Activated CD4-positive, alpha-beta T cell treated with anti-CD3 and anti-CD28 coated beads, Interleukin-2, amount 10 ng/mL, durations not matched to agents 24 days and 14 days (primary cell): ENCODE measurements at regions not wholly inside any gene's neighbourhood (a gene's known extent, or its start where the extent isn't known, plus 50 kb on each side); places are given as distances from the start of the nearest gene placed in this dataset.

Source experiments
- DNase-seq: peaks from one replicate; pipeline ENCODE4 v3.0.0; 2022
- H3K27ac Mint-ChIP-seq: one replicate; pipeline ENCODE4 v1.8.0; 2022; ENCODE audit warnings: mild to moderate bottlenecking, mixed read lengths
- H3K27me3 Mint-ChIP-seq: one replicate; pipeline ENCODE4 v1.8.0; 2022; ENCODE audit warnings: mixed read lengths
- H3K36me3 Mint-ChIP-seq: one replicate; pipeline ENCODE4 v1.8.0; 2022; ENCODE audit warnings: low read depth, mild to moderate bottlenecking, mixed read lengths
- H3K4me1 Mint-ChIP-seq: one replicate; pipeline ENCODE4 v1.8.0; 2021; ENCODE audit warnings: mixed read lengths
- H3K4me3 Mint-ChIP-seq: one replicate; pipeline ENCODE4 v1.8.0; 2022; ENCODE audit warnings: mild to moderate bottlenecking, moderate library complexity, mixed read lengths
- H3K9me3 Mint-ChIP-seq: one replicate; pipeline ENCODE4 v1.8.0; 2021; ENCODE audit warnings: mixed read lengths
- intact Hi-C: fragments of 100-400 bp; cut with micrococcal nuclease; formaldehyde crosslinking; loops from one replicate; pipeline ENCODE4 v1.15.1; 2023

GRCh38 chr1:95957748-95958147 lies 723.7 kb downstream of the RWDD3 start:
- H3K27ac Mint-ChIP-seq, result no peak overlapping the region
- DNase-seq, result no peak
- no peak overlapping the region for H3K4me3 Mint-ChIP-seq
- H3K27me3 Mint-ChIP-seq, result no peaks in the 10 kb centered on the region
- H3K9me3 Mint-ChIP-seq, result no peaks in the 10 kb centered on the region
- no peaks in the 10 kb centered on the region for H3K36me3 Mint-ChIP-seq
- no peaks in the 10 kb centered on the region for H3K4me1 Mint-ChIP-seq
- intact Hi-C loops, result no loop called here

GRCh38 chr1:95966866-95967265 lies 732.9 kb downstream of the RWDD3 start:
- H3K27ac Mint-ChIP-seq, result no peak overlapping the region
- peaks cover 7% of the 10 kb centered on the region for H3K9me3 Mint-ChIP-seq
- no peaks in the 10 kb centered on the region for H3K4me1 Mint-ChIP-seq
- no peak overlapping the region for H3K4me3 Mint-ChIP-seq
- H3K36me3 Mint-ChIP-seq, result no peaks in the 10 kb centered on the region
- no peaks in the 10 kb centered on the region for H3K27me3 Mint-ChIP-seq
- DNase-seq, result no peak
- intact Hi-C loops, result no loop called here

GRCh38 chr1:95974586-95974985 lies 740.6 kb downstream of the RWDD3 start:
- H3K9me3 Mint-ChIP-seq, result peaks cover under 1% of the 10 kb centered on the region
- DNase-seq, result no peak
- no peaks in the 10 kb centered on the region for H3K36me3 Mint-ChIP-seq
- intact Hi-C loops, result no loop called here
- H3K27ac Mint-ChIP-seq, result no peak overlapping the region
- no peaks in the 10 kb centered on the region for H3K27me3 Mint-ChIP-seq
- H3K4me3 Mint-ChIP-seq, result no peak overlapping the region
- no peaks in the 10 kb centered on the region for H3K4me1 Mint-ChIP-seq

DNA sequence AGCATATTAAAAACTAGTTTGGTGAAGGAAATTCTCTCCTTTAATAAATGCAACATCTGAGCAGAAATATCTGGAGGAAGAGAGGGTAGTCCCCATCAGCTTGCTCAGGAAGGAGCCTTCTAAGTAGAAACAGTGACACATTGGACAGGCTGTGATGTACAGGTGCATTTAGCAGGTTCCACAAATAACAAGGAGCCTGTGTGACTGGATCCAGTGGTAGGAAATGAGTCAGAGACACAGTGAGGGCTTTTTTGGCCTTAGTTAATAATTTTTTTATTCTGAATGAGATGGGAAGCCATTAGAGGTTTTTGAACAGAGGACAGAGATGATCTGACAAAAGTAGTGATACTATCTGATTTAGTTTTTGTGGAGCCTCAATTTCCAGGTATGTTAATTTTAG lies 738.9 kb upstream of the PTBP2 start:
- Mint-ChIP-seq H3K27ac (no peak overlapping the region), H3K36me3 (no peaks in the 10 kb centered on the region), H3K4me1 (no peaks in the 10 kb centered on the region), H3K9me3 (no peaks in the 10 kb centered on the region), H3K27me3 (no peaks in the 10 kb centered on the region), H3K4me3 (no peak overlapping the region)
- intact Hi-C loops, result no loop called here
- DNase-seq, result no peak

DNA sequence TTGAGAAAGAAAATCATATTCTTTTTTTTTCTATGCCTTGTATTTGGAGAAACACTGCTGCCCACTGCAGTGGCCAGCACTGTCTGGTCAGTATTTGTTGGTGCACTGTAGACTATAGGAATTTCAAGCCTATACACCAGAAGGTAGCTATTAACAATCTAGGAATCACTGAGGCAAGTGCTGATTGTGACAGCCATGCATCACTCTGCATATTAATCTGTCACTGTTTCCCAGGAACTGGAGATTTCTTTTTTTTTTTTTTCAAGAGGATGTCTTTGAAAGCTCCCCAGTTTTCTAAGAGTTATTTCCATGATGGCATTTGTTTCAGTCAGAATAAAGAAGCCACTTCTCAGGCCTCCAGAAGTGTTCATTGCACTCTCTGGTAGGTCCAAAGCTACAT lies 737.8 kb upstream of the PTBP2 start:
- DNase-seq, result no peak
- no peaks in the 10 kb centered on the region for H3K9me3 Mint-ChIP-seq
- intact Hi-C loops, result no loop called here
- H3K27me3 Mint-ChIP-seq, result no peaks in the 10 kb centered on the region
- no peaks in the 10 kb centered on the region for H3K4me1 Mint-ChIP-seq
- H3K4me3 Mint-ChIP-seq, result no peak overlapping the region
- no peak overlapping the region for H3K27ac Mint-ChIP-seq
- no peaks in the 10 kb centered on the region for H3K36me3 Mint-ChIP-seq

GRCh38 chr1:95984798-95985374 lies 736.7 kb upstream of the PTBP2 start:
- no peak for DNase-seq
- no peaks in the 10 kb centered on the region for H3K9me3 Mint-ChIP-seq
- no peaks in the 10 kb centered on the region for H3K27me3 Mint-ChIP-seq
- H3K4me1 Mint-ChIP-seq, result no peaks in the 10 kb centered on the region
- no peak overlapping the region for H3K27ac Mint-ChIP-seq
- intact Hi-C loops, result no loop called here
- no peak overlapping the region for H3K4me3 Mint-ChIP-seq
- no peaks in the 10 kb centered on the region for H3K36me3 Mint-ChIP-seq

DNA sequence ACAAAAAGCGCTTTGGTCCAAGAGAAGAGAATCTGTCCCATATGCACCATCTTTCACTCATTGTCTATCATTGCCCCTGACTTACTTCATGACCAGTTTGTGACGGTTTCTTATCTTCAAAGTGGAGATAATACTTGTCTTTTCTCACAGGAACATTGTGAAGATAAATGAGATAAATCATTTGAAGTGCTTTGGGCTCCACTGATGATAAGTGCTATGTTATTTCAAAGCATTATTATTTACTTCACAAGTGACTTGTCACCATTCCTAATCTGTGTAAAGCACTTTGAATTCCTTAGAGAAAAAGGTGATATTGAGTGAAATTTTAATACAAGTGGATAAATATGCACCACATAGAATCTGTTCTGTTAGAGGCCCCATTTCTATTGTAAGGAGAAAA lies 731.6 kb upstream of the PTBP2 start:
- no peak for DNase-seq
- intact Hi-C loops, result no loop called here
- Mint-ChIP-seq H3K27ac (no peak overlapping the region), H3K9me3 (no peaks in the 10 kb centered on the region), H3K4me1 (no peaks in the 10 kb centered on the region), H3K27me3 (no peaks in the 10 kb centered on the region), H3K4me3 (no peak overlapping the region), H3K36me3 (no peaks in the 10 kb centered on the region)

- H3K4me3 Mint-ChIP-seq, result no peak overlapping the region
- H3K27ac Mint-ChIP-seq, result no peak overlapping the region
- H3K36me3 Mint-ChIP-seq, result no peaks in the 10 kb centered on the region
- H3K4me1 Mint-ChIP-seq, result no peaks in the 10 kb centered on the region
- no peaks in the 10 kb centered on the region for H3K9me3 Mint-ChIP-seq
- DNase-seq, result no peak
- intact Hi-C loops, result no loop called here
- no peaks in the 10 kb centered on the region for H3K27me3 Mint-ChIP-seq
Observed at GRCh38 chr1:95991787-95992520, 729.6 kb upstream of the PTBP2 start.

GRCh38 chr1:95994643-95995042 lies 726.9 kb upstream of the PTBP2 start:
- Mint-ChIP-seq H3K4me3 (no peak overlapping the region), H3K27me3 (no peaks in the 10 kb centered on the region), H3K36me3 (no peaks in the 10 kb centered on the region), H3K9me3 (no peaks in the 10 kb centered on the region), H3K4me1 (no peaks in the 10 kb centered on the region), H3K27ac (no peak overlapping the region)
- intact Hi-C loops, result no loop called here
- no peak for DNase-seq

- H3K36me3 Mint-ChIP-seq, result no peaks in the 10 kb centered on the region
- DNase-seq, result no peak
- H3K4me3 Mint-ChIP-seq, result no peak overlapping the region
- no peaks in the 10 kb centered on the region for H3K4me1 Mint-ChIP-seq
- no peak overlapping the region for H3K27ac Mint-ChIP-seq
- intact Hi-C loops, result no loop called here
- H3K27me3 Mint-ChIP-seq, result no peaks in the 10 kb centered on the region
- H3K9me3 Mint-ChIP-seq, result peaks cover 4% of the 10 kb centered on the region
Observed at GRCh38 chr1:96002201-96002600, 719.4 kb upstream of the PTBP2 start.

- Mint-ChIP-seq H3K27ac (no peak overlapping the region), H3K4me3 (no peak overlapping the region), H3K27me3 (no peaks in the 10 kb centered on the region), H3K36me3 (no peaks in the 10 kb centered on the region), H3K4me1 (no peaks in the 10 kb centered on the region), H3K9me3 (peaks cover 4% of the 10 kb centered on the region)
- no peak for DNase-seq
- intact Hi-C loops, result no loop called here
Observed at GRCh38 chr1:96002969-96003964, 718.3 kb upstream of the PTBP2 start.

DNA sequence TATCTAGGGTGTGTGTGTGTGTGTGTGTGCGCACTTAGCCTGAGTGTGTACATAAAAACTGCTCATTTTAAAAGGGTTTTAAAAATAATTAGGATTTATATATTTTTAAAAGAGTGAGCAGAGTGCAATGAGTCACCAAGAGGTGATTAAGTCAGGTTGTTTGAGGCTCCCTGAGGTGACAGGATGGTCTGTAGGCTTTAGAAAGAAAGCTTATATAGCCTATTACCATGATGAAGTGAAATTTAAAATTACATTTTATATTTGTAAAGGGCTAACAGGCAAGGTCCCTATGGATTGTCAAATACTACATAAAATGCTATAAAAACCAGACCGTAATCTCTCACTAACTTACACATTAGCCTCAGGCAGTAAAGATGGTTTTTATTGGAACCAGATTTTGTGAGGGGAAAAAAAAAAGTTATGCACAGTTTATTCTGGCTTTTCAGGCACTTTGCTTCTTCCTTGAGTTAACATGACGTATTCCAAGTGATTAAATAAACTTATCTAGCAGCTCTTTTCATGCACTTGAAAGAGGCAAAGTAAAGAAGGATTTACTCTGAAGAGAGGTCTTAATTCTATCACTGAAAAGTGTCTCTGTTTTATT lies 711.7 kb upstream of the PTBP2 start:
- intact Hi-C loops, result no loop called here
- Mint-ChIP-seq H3K9me3 (no peaks in the 10 kb centered on the region), H3K4me1 (no peaks in the 10 kb centered on the region), H3K27ac (no peak overlapping the region), H3K27me3 (no peaks in the 10 kb centered on the region), H3K36me3 (no peaks in the 10 kb centered on the region), H3K4me3 (no peak overlapping the region)
- DNase-seq, result no peak

DNA sequence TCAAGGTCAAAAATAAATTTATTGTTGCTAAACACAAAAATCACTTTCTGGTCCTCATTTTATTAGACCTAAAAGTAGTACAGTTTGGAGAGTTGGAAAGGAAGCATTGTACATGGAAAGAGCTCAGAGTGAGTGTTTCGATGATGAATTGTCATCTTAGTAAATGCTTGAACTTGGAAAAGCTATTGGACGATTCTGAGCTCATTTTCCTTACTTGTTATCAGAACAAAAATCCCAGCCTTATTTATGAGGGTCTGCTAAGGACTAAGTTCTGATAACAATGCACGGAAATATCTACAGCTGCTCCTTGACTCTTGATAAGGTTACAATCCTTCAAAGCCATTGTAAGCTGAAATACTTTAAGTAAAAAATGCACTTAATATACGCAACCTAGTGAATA lies 710.0 kb upstream of the PTBP2 start:
- no peak overlapping the region for H3K27ac Mint-ChIP-seq
- intact Hi-C loops, result no loop called here
- no peaks in the 10 kb centered on the region for H3K27me3 Mint-ChIP-seq
- no peaks in the 10 kb centered on the region for H3K9me3 Mint-ChIP-seq
- no peaks in the 10 kb centered on the region for H3K36me3 Mint-ChIP-seq
- H3K4me1 Mint-ChIP-seq, result no peaks in the 10 kb centered on the region
- DNase-seq, result no peak
- H3K4me3 Mint-ChIP-seq, result no peak overlapping the region

GRCh38 chr1:96016219-96016618 lies 705.4 kb upstream of the PTBP2 start:
- intact Hi-C loops, result no loop called here
- Mint-ChIP-seq H3K9me3 (no peaks in the 10 kb centered on the region), H3K4me1 (no peaks in the 10 kb centered on the region), H3K27ac (no peak overlapping the region), H3K4me3 (no peak overlapping the region), H3K36me3 (no peaks in the 10 kb centered on the region), H3K27me3 (no peaks in the 10 kb centered on the region)
- DNase-seq, result no peak
